K562 (cell line): ENCODE measurements at regions not wholly inside any gene's neighbourhood (a gene's known extent, or its start where the extent isn't known, plus 50 kb on each side); places are given as distances from the start of the nearest gene placed in this dataset.

Experiments
- ATAC-seq: fragments of 200-7000 bp; cut with Tn5 transposase; 3 replicates; pipeline ENCODE4 v1.9.1; 2020; ENCODE audit warnings: moderate library complexity
- BruUV-seq: library from RNA; stranded (reverse); fragments of 400-500 nt; replicated peaks from 2 replicates; lab custom pipeline; 2021; lab: Mats Ljungman, UMichigan
- CTCF ChIA-PET: fragments of 300-600 bp; formaldehyde crosslinking; extraction: SDS; loops from one replicate; lab custom pipeline; 2021; ENCODE audit warnings: low intra/inter-chr PET ratio; lab: Yijun Ruan, JAX
- POLR2A ChIA-PET: fragments of 300-600, 350-650 bp; sonication (Branson Sonifier 250); formaldehyde crosslinking; extraction: SDS; loops from one replicate; lab custom pipeline; 2021; ENCODE audit warnings: antibody characterized with exemption, inconsistent platforms; lab: Yijun Ruan, JAX
- DNase-seq, 4 experiments: peaks; one replicate each; pipeline versions ENCODE4 v3.0.0 to v3.0.0-alpha.2; 2011 to 2018; ENCODE audit warnings: low spot score in 3 of 4, mixed read lengths in 3 of 4; ENCODE audit errors: extremely low read depth in 1 of 4
- FAIRE-seq: peaks from 2 replicates; lab custom pipeline; 2011; peaks lifted over from hg19 to GRCh38; lab: Jason Lieb, UNC
- H2AFZ ChIP-seq: 2 replicates; pipeline ENCODE4 v1.6.0; 2011; ENCODE audit warnings: low read depth, low read length, control low read depth, inconsistent platforms
- H3K27ac ChIP-seq: fragments of 200-600 bp; 3 replicates; pipeline ENCODE4 v1.8.0; 2011; ENCODE audit warnings: low read depth, mild to moderate bottlenecking, control low read depth, inconsistent platforms, low read length, moderate library complexity, mixed read lengths; ENCODE audit errors: extremely low read depth
- H3K27me3 ChIP-seq, 2 experiments: fragments of 300-600 bp in 1 of 2; 2 replicates in 1 of 2; 3 replicates in 1 of 2; pipeline versions ENCODE4 v1.6.0 to v1.8.0; 2011; ENCODE audit warnings: inconsistent platforms in 2 of 2, low read length in 2 of 2, mild to moderate bottlenecking in 1 of 2, mixed read lengths in 1 of 2, moderate library complexity in 1 of 2; ENCODE audit not compliant: control insufficient read depth in 2 of 2, insufficient read depth in 2 of 2
- H3K36me3 ChIP-seq: fragments of 300-600 bp; 3 replicates; pipeline ENCODE4 v1.8.0; 2011; ENCODE audit warnings: mild to moderate bottlenecking, low read length, inconsistent platforms; ENCODE audit not compliant: control insufficient read depth, insufficient read depth
- H3K4me1 ChIP-seq, 2 experiments: fragments of 200-600 bp in 1 of 2; replicated peaks in 1 of 2; 2 replicates in 1 of 2; 3 replicates in 1 of 2; pipeline versions ENCODE4 v1.5.1 to v1.8.0; 2011; ENCODE audit warnings: inconsistent platforms in 2 of 2, low read length in 2 of 2, mild to moderate bottlenecking in 1 of 2, mixed read lengths in 1 of 2, moderate library complexity in 1 of 2; ENCODE audit not compliant: control insufficient read depth in 2 of 2, insufficient read depth in 2 of 2
- H3K4me2 ChIP-seq: 2 replicates; pipeline ENCODE4 v1.6.1; 2011; ENCODE audit warnings: low read length, control low read depth, inconsistent platforms, mixed read lengths; ENCODE audit not compliant: insufficient read depth
- H3K4me3 ChIP-seq: fragments of 200-600 bp; sonication (generic), shearing (Covaris generic); 2 replicates; pipeline ENCODE4 v1.5.1; 2016; ENCODE audit warnings: control low read depth, inconsistent platforms
- H3K79me2 ChIP-seq: fragments of 200-600 bp; 3 replicates; pipeline ENCODE4 v1.8.0; 2011; ENCODE audit warnings: low read length, inconsistent platforms; ENCODE audit not compliant: control insufficient read depth, insufficient read depth
- H3K9ac ChIP-seq, 2 experiments: 2 replicates each; pipeline versions ENCODE4 v1.6.0 to v1.6.1; 2011; ENCODE audit warnings: low read depth in 2 of 2, low read length in 2 of 2, control low read depth in 1 of 2, inconsistent platforms in 1 of 2, mild to moderate bottlenecking in 1 of 2, mixed read lengths in 1 of 2; ENCODE audit not compliant: insufficient read depth in 1 of 2
- H3K9me1 ChIP-seq: one replicate; pipeline ENCODE4 v1.6.0; 2011; ENCODE audit warnings: inconsistent platforms, mild to moderate bottlenecking, low read length, moderate library complexity; ENCODE audit not compliant: control insufficient read depth, insufficient read depth
- H3K9me3 ChIP-seq: replicated peaks from 2 replicates; pipeline ENCODE4 v1.5.1; 2011; ENCODE audit warnings: low read depth, low read length, inconsistent platforms; ENCODE audit not compliant: control insufficient read depth, insufficient read depth
- H4K20me1 ChIP-seq: replicated peaks from 2 replicates; pipeline ENCODE4 v1.6.1; 2011; ENCODE audit warnings: low read length, inconsistent platforms, mixed read lengths; ENCODE audit not compliant: control insufficient read depth, insufficient read depth
- EP400 ChIP-seq: fragments of 450-650 bp; IDR thresholded peaks from 2 replicates; pipeline ENCODE4 v1.6.1; 2017; ENCODE audit warnings: antibody characterized with exemption, mild to moderate bottlenecking, moderate library complexity
- GABPB1 ChIP-seq: sonication (generic); formaldehyde crosslinking; IDR thresholded peaks from 2 replicates; pipeline ENCODE4 v1.8.0; 2022; ENCODE audit warnings: mild to moderate bottlenecking, missing genetic modification reagents
- KHSRP ChIP-seq: fragments of 450-650 bp; IDR thresholded peaks from 2 replicates; pipeline ENCODE4 v1.6.1; 2017
- MCM5 ChIP-seq: fragments of 450-650 bp; IDR thresholded peaks from 2 replicates; pipeline ENCODE4 v1.6.1; 2016; ENCODE audit warnings: low read depth
- PRPF4 ChIP-seq: fragments of 200-400 bp; formaldehyde crosslinking; IDR thresholded peaks from one replicate; pipeline ENCODE4 v1.6.1; 2017; ENCODE audit warnings: low read length, low read depth, mild to moderate bottlenecking; ENCODE audit not compliant: insufficient read depth, poor library complexity, severe bottlenecking
- ZKSCAN3 ChIP-seq: fragments of 250-450 bp; sonication (Bioruptor Pico); IDR thresholded peaks from 2 replicates; pipeline ENCODE4 v1.4.0; 2020
- ZNF695 ChIP-seq: fragments of 450-650 bp; formaldehyde crosslinking; IDR thresholded peaks from 2 replicates; pipeline ENCODE4 v1.4.0; 2020; ENCODE audit warnings: mild to moderate bottlenecking, moderate library complexity
- WGBS: fragments of 100-300 bp; shearing (Covaris generic); methylation state at CpG from one replicate; pipeline ENCODE4 v1.1.6; 2016; ENCODE audit warnings: low coverage, mixed read lengths; ENCODE audit not compliant: insufficient coverage; ENCODE audit errors: missing lambda C conversion rate; 5-methylcytosine and 5-hydroxymethylcytosine counted together
- in situ Hi-C: fragments of 300-500 bp; cut with MboI; formaldehyde crosslinking; loops from 4 replicates; pipeline ENCODE4 v1.15.0; 2018; ENCODE audit warnings: inconsistent platforms, mixed read lengths
- intact Hi-C: fragments of 100-400 bp; cut with micrococcal nuclease; formaldehyde crosslinking; loops from 2 replicates; pipeline ENCODE4 v1.14.2; 2022
- TF ChIP-seq, protein P1 (sequence below): IDR thresholded peaks from 2 replicates; pipeline ENCODE4 v1.6.1; 2011; ENCODE audit not compliant: insufficient read length; ENCODE audit errors: extremely low read depth
- TF ChIP-seq, protein P2 (sequence below): fragments of 200-800 bp; sonication (Bioruptor generic); IDR thresholded peaks from 2 replicates; pipeline ENCODE4 v1.6.1; 2017; ENCODE audit warnings: missing genetic modification characterization, missing compliant biosample characterization
- TF ChIP-seq, protein P3 (sequence below), 3 experiments: IDR thresholded peaks in 2 of 3; conservative IDR thresholded peaks in 1 of 3; 2 replicates each; pipeline ENCODE4 v1.5.1; 2011 to 2012; ENCODE audit warnings: low read length in 3 of 3, mild to moderate bottlenecking in 3 of 3, control low read depth in 2 of 3, improper control_type of control experiment in 1 of 3, inconsistent platforms in 1 of 3, low read depth in 1 of 3, mixed read lengths in 1 of 3, moderate library complexity in 1 of 3; ENCODE audit not compliant: insufficient read depth in 2 of 3
- TF ChIP-seq, protein P4 (sequence below), 3 experiments: fragments of 200-800 bp in 1 of 3; sonication (Bioruptor generic) in 1 of 3; sonication (generic) in 1 of 3; formaldehyde crosslinking in 1 of 3; IDR thresholded peaks; 2 replicates each; pipeline versions ENCODE4 v1.6.1 to v1.8.0; 2016 to 2022; ENCODE audit warnings: mild to moderate bottlenecking in 2 of 3, missing compliant biosample characterization in 2 of 3, missing genetic modification characterization in 2 of 3, missing genetic modification reagents in 1 of 3

DNA sequence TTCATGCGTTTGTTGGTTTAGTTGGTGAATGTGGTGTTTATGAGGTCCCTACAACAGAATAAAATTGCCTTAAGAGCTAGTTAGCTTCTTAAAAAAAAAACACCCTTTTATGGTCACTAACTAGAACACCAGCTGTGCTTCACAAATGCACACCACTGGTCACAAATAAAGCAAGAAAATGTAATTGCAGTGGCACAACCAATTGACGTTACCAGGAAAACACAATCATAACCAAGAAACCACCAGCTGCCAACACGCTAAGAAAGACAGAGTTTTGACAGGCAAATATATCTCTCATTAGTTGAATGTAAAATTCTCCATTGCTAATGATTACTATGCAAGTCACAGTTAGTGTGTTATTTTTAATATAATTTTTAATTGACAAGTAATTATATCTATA, 389.9 kb downstream of the ADAMTS20 start:
- BruUV-seq: no TSS peak
- in situ Hi-C loops: no loop called here
- ATAC-seq (no peak), FAIRE-seq (no peak), DNase-seq (no peak)
- intact Hi-C loops: no loop called here
- POLR2A ChIA-PET: no interaction called here
- Histone ChIP-seq H3K79me2 (no peaks in the 10 kb centered on the region), H3K9me1 (no peaks in the 10 kb centered on the region), H3K36me3 (no peaks in the 10 kb centered on the region), H3K27me3 (no peaks in the 10 kb centered on the region), H3K27ac (no peak overlapping the region), H2AFZ (no peak overlapping the region), H3K4me2 (no peak overlapping the region), H3K4me3 (no peak overlapping the region), H3K9me3 (no peaks in the 10 kb centered on the region), H3K4me1 (no peaks in the 10 kb centered on the region), H3K9ac (no peak overlapping the region)
- WGBS: 6% methylated on average over 3 of the region's 3 CpGs
- CTCF ChIA-PET: no interaction called here
- TF ChIP-seq, protein P1, sequence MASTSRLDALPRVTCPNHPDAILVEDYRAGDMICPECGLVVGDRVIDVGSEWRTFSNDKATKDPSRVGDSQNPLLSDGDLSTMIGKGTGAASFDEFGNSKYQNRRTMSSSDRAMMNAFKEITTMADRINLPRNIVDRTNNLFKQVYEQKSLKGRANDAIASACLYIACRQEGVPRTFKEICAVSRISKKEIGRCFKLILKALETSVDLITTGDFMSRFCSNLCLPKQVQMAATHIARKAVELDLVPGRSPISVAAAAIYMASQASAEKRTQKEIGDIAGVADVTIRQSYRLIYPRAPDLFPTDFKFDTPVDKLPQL: no peak
- no peak for TF ChIP-seq EP400
- TF ChIP-seq, all 486 proteins: peak for 0
- H4K20me1 ChIP-seq: no peaks in the 10 kb centered on the region

DNA sequence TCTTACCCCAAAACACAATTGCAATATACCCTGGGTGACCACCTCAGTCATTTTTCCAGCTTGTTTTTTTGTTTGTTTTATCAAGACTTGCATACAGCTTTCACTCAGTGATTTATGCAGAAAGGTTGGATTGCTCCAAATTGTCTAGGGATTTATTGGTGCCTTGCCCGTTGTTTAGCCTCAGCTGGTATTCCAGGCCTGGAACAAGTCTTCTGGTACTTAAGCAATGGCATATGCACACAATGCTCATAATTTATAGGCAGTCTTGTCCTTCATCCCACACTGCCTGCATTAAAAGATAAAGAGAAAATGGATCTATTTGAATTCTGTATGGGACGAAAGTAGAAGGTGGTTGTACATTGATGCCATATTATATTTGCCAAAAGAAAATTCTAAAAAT, 392.5 kb downstream of the ADAMTS20 start:
- H3K27ac ChIP-seq: no peak overlapping the region
- intact Hi-C loops (no loop called here), in situ Hi-C loops (no loop called here)
- ChIA-PET POLR2A (no interaction called here), CTCF (no interaction called here)
- no peaks in the 10 kb centered on the region for H3K36me3 ChIP-seq
- H3K9ac ChIP-seq: no peak overlapping the region
- DNase-seq (no peak), ATAC-seq (no peak), FAIRE-seq (no peak)
- H3K4me2 ChIP-seq: no peak overlapping the region
- H3K27me3 ChIP-seq: no peaks in the 10 kb centered on the region
- no peaks in the 10 kb centered on the region for H4K20me1 ChIP-seq
- TF ChIP-seq KHSRP (no peak), ZNF695 (CRISPR knock-in tag) (no peak), MCM5 (no peak), ZKSCAN3 (CRISPR knock-in tag) (no peak), GABPB1 (no peak), PRPF4 (no peak)
- TF ChIP-seq, protein P2, sequence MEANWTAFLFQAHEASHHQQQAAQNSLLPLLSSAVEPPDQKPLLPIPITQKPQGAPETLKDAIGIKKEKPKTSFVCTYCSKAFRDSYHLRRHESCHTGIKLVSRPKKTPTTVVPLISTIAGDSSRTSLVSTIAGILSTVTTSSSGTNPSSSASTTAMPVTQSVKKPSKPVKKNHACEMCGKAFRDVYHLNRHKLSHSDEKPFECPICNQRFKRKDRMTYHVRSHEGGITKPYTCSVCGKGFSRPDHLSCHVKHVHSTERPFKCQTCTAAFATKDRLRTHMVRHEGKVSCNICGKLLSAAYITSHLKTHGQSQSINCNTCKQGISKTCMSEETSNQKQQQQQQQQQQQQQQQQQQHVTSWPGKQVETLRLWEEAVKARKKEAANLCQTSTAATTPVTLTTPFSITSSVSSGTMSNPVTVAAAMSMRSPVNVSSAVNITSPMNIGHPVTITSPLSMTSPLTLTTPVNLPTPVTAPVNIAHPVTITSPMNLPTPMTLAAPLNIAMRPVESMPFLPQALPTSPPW (CRISPR knock-in tag): no peak
- TF ChIP-seq, protein P3, sequence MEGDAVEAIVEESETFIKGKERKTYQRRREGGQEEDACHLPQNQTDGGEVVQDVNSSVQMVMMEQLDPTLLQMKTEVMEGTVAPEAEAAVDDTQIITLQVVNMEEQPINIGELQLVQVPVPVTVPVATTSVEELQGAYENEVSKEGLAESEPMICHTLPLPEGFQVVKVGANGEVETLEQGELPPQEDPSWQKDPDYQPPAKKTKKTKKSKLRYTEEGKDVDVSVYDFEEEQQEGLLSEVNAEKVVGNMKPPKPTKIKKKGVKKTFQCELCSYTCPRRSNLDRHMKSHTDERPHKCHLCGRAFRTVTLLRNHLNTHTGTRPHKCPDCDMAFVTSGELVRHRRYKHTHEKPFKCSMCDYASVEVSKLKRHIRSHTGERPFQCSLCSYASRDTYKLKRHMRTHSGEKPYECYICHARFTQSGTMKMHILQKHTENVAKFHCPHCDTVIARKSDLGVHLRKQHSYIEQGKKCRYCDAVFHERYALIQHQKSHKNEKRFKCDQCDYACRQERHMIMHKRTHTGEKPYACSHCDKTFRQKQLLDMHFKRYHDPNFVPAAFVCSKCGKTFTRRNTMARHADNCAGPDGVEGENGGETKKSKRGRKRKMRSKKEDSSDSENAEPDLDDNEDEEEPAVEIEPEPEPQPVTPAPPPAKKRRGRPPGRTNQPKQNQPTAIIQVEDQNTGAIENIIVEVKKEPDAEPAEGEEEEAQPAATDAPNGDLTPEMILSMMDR (IDR thresholded peaks at IDR 0.05 in 2 of 3, conservative IDR thresholded peaks at IDR 0.05 in 1 of 3; ENCODE audit: insufficient read depth in 2 of 3, low read depth in 1 of 3, low read length in 3 of 3): no peak
- TF ChIP-seq, protein P4, sequence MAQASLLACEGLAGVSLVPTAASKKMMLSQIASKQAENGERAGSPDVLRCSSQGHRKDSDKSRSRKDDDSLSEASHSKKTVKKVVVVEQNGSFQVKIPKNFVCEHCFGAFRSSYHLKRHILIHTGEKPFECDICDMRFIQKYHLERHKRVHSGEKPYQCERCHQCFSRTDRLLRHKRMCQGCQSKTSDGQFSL (CRISPR knock-in tag; IDR thresholded peaks at IDR 0.05): no peak
- TF ChIP-seq, protein P4 (tag; IDR thresholded peaks at IDR 0.05): no peak
- no peak overlapping the region for H2AFZ ChIP-seq
- no TSS peak for BruUV-seq
- 6% methylated on average over 2 of the region's 2 CpGs for WGBS
- no peaks in the 10 kb centered on the region for H3K9me3 ChIP-seq
- no peak overlapping the region for H3K4me3 ChIP-seq
- H3K79me2 ChIP-seq: no peaks in the 10 kb centered on the region
- no peaks in the 10 kb centered on the region for H3K4me1 ChIP-seq
- no peaks in the 10 kb centered on the region for H3K9me1 ChIP-seq
